ENCODE measurements at regions not wholly inside any gene's neighbourhood (a gene's known extent, or its start where the extent isn't known, plus 50 kb on each side); places are given as distances from the start of the nearest gene placed in this dataset.
"Not testable (repeated sequence)": the region's sequence is repeated elsewhere in the genome, so short reads cannot be mapped to it uniquely, and the experiment has no call there.

- no peak for DNase-seq (ENCODE audit: low spot score)
Measured at GRCh38 chr10:28445516-28445915, 87.4 kb upstream of the WAC start.

GRCh38 chr10:28449382-28449781 is 83.5 kb upstream of the WAC start:
- no peak for DNase-seq (ENCODE audit: low spot score)

- DNase-seq (ENCODE audit: low spot score): no peak
Measured at GRCh38 chr10:28449926-28450325, 83.0 kb upstream of the WAC start.

- DNase-seq (ENCODE audit: low spot score): no peak
Measured at GRCh38 chr10:28453926-28454325, 79.0 kb upstream of the WAC start.

GRCh38 chr10:28457110-28457509 is 75.8 kb upstream of the WAC start:
- no peak for DNase-seq (ENCODE audit: low spot score)

- DNase-seq (ENCODE audit: low spot score): not testable (repeated sequence)
Measured at GRCh38 chr10:28457873-28458272, 75.0 kb upstream of the WAC start.

- no peak for DNase-seq (ENCODE audit: low spot score)
Measured at GRCh38 chr10:28459453-28460144, 73.3 kb upstream of the WAC start.

GRCh38 chr10:28463141-28463540 is 69.8 kb upstream of the WAC start:
- no peak for DNase-seq (ENCODE audit: low spot score)

- no peak for DNase-seq (ENCODE audit: low spot score)
Measured at GRCh38 chr10:28463676-28464395, 69.1 kb upstream of the WAC start.

GRCh38 chr10:28467615-28468014 is 65.3 kb upstream of the WAC start:
- DNase-seq (ENCODE audit: low spot score): no peak

- no peak for DNase-seq (ENCODE audit: low spot score)
Measured at GRCh38 chr10:28468707-28469483, 64.0 kb upstream of the WAC start.

- DNase-seq (ENCODE audit: low spot score): no peak
Measured at GRCh38 chr10:28470873-28471651, 61.9 kb upstream of the WAC start.

GRCh38 chr10:28471652-28472050 is 61.3 kb upstream of the WAC start:
- no peak for DNase-seq (ENCODE audit: low spot score)

GRCh38 chr10:28478646-28479045 is 54.3 kb upstream of the WAC start:
- DNase-seq (ENCODE audit: low spot score): no peak

GRCh38 chr10:28479425-28479865 is 53.5 kb upstream of the WAC start:
- no peak for DNase-seq (ENCODE audit: low spot score)

- no peak for DNase-seq (ENCODE audit: low spot score)
Measured at GRCh38 chr10:28479927-28480627, 52.8 kb upstream of the WAC start.

- DNase-seq (ENCODE audit: low spot score): no peak
Measured at GRCh38 chr10:28480628-28480965, 52.3 kb upstream of the WAC start.

- not testable (repeated sequence) for DNase-seq (ENCODE audit: low spot score)
Measured at GRCh38 chr10:28481346-28481745, 51.6 kb upstream of the WAC start.

- DNase-seq (ENCODE audit: low spot score): no peak
Measured at GRCh38 chr10:28481968-28482367, 51.0 kb upstream of the WAC start.

Data from HuH-7 (cell line).